ENCODE measurements at regions not wholly inside any gene's neighbourhood (a gene's known extent, or its start where the extent isn't known, plus 50 kb on each side); places are given as distances from the start of the nearest gene placed in this dataset.

- TF ChIP-seq POLR2AphosphoS5 (IDR thresholded peaks at IDR 0.05; ENCODE audit: low read length) (no peak), SUZ12 (IDR thresholded peaks at IDR 0.05; ENCODE audit: unreplicated experiment) (no peak), HCFC1 (IDR thresholded peaks at IDR 0.05; ENCODE audit: low read length) (no peak), ZNF274 (IDR thresholded peaks at IDR 0.05; ENCODE audit: insufficient read depth, insufficient read length) (no peak), IRF4 (IDR thresholded peaks at IDR 0.05; ENCODE audit: low read depth, low read length) (no peak), NBN (IDR thresholded peaks at IDR 0.05) (no peak), TAF1 (IDR thresholded peaks at IDR 0.05; ENCODE audit: borderline replicate concordance, low read depth, low read length) (no peak), EZH2 (IDR thresholded peaks at IDR 0.05; ENCODE audit: borderline replicate concordance, control insufficient read depth, low read depth, low read length) (no peak), SREBF1 (IDR thresholded peaks at IDR 0.05; ENCODE audit: low read length) (no peak), CHD4 (IDR thresholded peaks at IDR 0.05) (no peak), GABPA (IDR thresholded peaks at IDR 0.05; ENCODE audit: low read depth) (no peak)
- TF ChIP-seq, protein P1, sequence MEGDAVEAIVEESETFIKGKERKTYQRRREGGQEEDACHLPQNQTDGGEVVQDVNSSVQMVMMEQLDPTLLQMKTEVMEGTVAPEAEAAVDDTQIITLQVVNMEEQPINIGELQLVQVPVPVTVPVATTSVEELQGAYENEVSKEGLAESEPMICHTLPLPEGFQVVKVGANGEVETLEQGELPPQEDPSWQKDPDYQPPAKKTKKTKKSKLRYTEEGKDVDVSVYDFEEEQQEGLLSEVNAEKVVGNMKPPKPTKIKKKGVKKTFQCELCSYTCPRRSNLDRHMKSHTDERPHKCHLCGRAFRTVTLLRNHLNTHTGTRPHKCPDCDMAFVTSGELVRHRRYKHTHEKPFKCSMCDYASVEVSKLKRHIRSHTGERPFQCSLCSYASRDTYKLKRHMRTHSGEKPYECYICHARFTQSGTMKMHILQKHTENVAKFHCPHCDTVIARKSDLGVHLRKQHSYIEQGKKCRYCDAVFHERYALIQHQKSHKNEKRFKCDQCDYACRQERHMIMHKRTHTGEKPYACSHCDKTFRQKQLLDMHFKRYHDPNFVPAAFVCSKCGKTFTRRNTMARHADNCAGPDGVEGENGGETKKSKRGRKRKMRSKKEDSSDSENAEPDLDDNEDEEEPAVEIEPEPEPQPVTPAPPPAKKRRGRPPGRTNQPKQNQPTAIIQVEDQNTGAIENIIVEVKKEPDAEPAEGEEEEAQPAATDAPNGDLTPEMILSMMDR (IDR thresholded peaks at IDR 0.05 in 2 of 3, conservative IDR thresholded peaks at IDR 0.05 in 1 of 3; ENCODE audit: control insufficient read depth in 2 of 3, extremely low read depth in 1 of 3, insufficient read depth in 1 of 3, low read depth in 3 of 3, low read length in 3 of 3): no peak
Measured at GRCh38 chr3:59472541-59472940, 422.7 kb upstream of the CFAP20DC start.
